T-cell (primary cell): ENCODE measurements at regions not wholly inside any gene's neighbourhood (a gene's known extent, or its start where the extent isn't known, plus 50 kb on each side); places are given as distances from the start of the nearest gene placed in this dataset.

Experiments used
- ATAC-seq, 4 experiments: fragments of 200-7000 bp in 3 of 4; fragments of 150-1000 bp in 1 of 4; cut with Tn5 transposase; replicated peaks in 1 of 4; 1 replicate in 3 of 4; 2 replicates in 1 of 4; pipeline ENCODE4 v1.10.0; 2021; ENCODE audit warnings: moderate library complexity in 3 of 4, mild to moderate bottlenecking in 2 of 4, moderate number of reproducible peaks in 1 of 4
- CTCF ChIA-PET, 2 donors: fragments of 300-600 bp; sonication (Branson Sonifier 250); formaldehyde crosslinking; loops; one replicate each; lab custom pipeline; 2022; ENCODE audit warnings: antibody characterized with exemption in 2 of 2; lab: Charles Lee
- POLR2A ChIA-PET, 2 donors: fragments of 300-600 bp; sonication (Branson Sonifier 250); formaldehyde crosslinking; loops; one replicate each; lab custom pipeline; 2022; ENCODE audit warnings: antibody characterized with exemption in 2 of 2; lab: Charles Lee
- DNase-seq, 35 experiments: peaks; one replicate each; pipeline versions ENCODE4 v3.0.0 to v3.0.0-alpha.2; 2013 to 2023
- H3K27ac ChIP-seq: one replicate; pipeline ENCODE4 v1.5.1; 2013; ENCODE audit warnings: low read length
- H3K27me3 ChIP-seq, 2 experiments: replicated peaks in 1 of 2; 1 replicate in 1 of 2; 2 replicates in 1 of 2; pipeline versions ENCODE4 v1.6.1 to v1.7.0; 2013; ENCODE audit warnings: low read length in 1 of 2, mixed read lengths in 1 of 2; ENCODE audit not compliant: control insufficient read depth in 2 of 2, insufficient read depth in 2 of 2; ENCODE audit errors: extremely low read depth in 1 of 2
- H3K36me3 ChIP-seq, 2 donors: 1 replicate in 1 of 2; 2 replicates in 1 of 2; pipeline versions ENCODE4 v1.6.1 to v1.7.0; 2013; ENCODE audit warnings: low read length in 1 of 2; ENCODE audit not compliant: control insufficient read depth in 2 of 2, insufficient read depth in 1 of 2; ENCODE audit errors: extremely low read depth in 1 of 2
- H3K4me1 ChIP-seq, 2 experiments: 1 replicate in 1 of 2; 2 replicates in 1 of 2; pipeline versions ENCODE4 v1.6.1 to v1.7.0; 2013; ENCODE audit warnings: low read length in 2 of 2, mixed read lengths in 1 of 2; ENCODE audit not compliant: insufficient read depth in 2 of 2, control insufficient read depth in 1 of 2; ENCODE audit errors: extremely low read depth in 1 of 2
- H3K4me3 ChIP-seq, 2 donors: 1 replicate in 1 of 2; 2 replicates in 1 of 2; pipeline versions ENCODE4 v1.5.1 to v1.7.0; 2013; ENCODE audit warnings: mild to moderate bottlenecking in 2 of 2, low read length in 1 of 2, moderate library complexity in 1 of 2; ENCODE audit not compliant: control insufficient read depth in 1 of 2; ENCODE audit errors: extremely low read depth in 1 of 2
- H3K9me3 ChIP-seq: 2 replicates; pipeline ENCODE4 v1.7.0; 2013
- H3K27ac Mint-ChIP-seq, 2 donors: one replicate each; pipeline ENCODE4 v1.8.0; 2020 to 2021; ENCODE audit warnings: mild to moderate bottlenecking in 2 of 2, mixed read lengths in 2 of 2
- H3K27me3 Mint-ChIP-seq, 2 donors: one replicate each; pipeline ENCODE4 v1.8.0; 2021 to 2022; ENCODE audit warnings: mixed read lengths in 2 of 2
- H3K36me3 Mint-ChIP-seq: one replicate; pipeline ENCODE4 v1.8.0; 2021; ENCODE audit warnings: mixed read lengths
- H3K4me1 Mint-ChIP-seq, 3 donors: one replicate each; pipeline ENCODE4 v1.8.0; 2020 to 2022; ENCODE audit warnings: mixed read lengths in 3 of 3, mild to moderate bottlenecking in 1 of 3
- H3K4me3 Mint-ChIP-seq, 3 donors: one replicate each; pipeline ENCODE4 v1.8.0; 2020 to 2022; ENCODE audit warnings: mild to moderate bottlenecking in 3 of 3, mixed read lengths in 3 of 3, moderate library complexity in 3 of 3
- H3K9me3 Mint-ChIP-seq, 3 donors: one replicate each; pipeline ENCODE4 v1.8.0; 2020 to 2022; ENCODE audit warnings: mixed read lengths in 3 of 3
- WGBS: methylation state at CpG from one replicate; pipeline ENCODE4 v1.1.5; 2013; ENCODE audit warnings: missing lambda C conversion rate; ENCODE audit not compliant: insufficient coverage; 5-methylcytosine and 5-hydroxymethylcytosine counted together

- no peaks in the 10 kb centered on the region for H3K36me3 Mint-ChIP-seq
- H3K4me3 ChIP-seq, result no peak overlapping the region
- H3K36me3 ChIP-seq, result no peaks in the 10 kb centered on the region
- ATAC-seq (no peak), DNase-seq (no peak)
- no peak overlapping the region for H3K4me3 Mint-ChIP-seq
- WGBS, result no CpG with 5 or more reads among the region's 6 CpGs
- no peaks in the 10 kb centered on the region for H3K4me1 Mint-ChIP-seq
- no peaks in the 10 kb centered on the region for H3K4me1 ChIP-seq
- ChIA-PET CTCF (no interaction called here), POLR2A (no interaction called here)
- H3K27me3 ChIP-seq, result no peaks in the 10 kb centered on the region
- H3K9me3 Mint-ChIP-seq, result peaks cover 0 to 4% (median 0%) of the 10 kb centered on the region in 3 donors
- no peak overlapping the region for H3K27ac ChIP-seq
- no peaks in the 10 kb centered on the region for H3K9me3 ChIP-seq
- H3K27ac Mint-ChIP-seq, result no peak overlapping the region
- peaks cover 0 to 5% of the 10 kb centered on the region in 2 donors for H3K27me3 Mint-ChIP-seq
Measured at GRCh38 chrX:6299724-6300123, 71.1 kb upstream of the NLGN4X start.

GRCh38 chrX:6293716-6294115 is 65.0 kb upstream of the NLGN4X start:
- H3K4me1 ChIP-seq, result no peaks in the 10 kb centered on the region
- H3K4me3 ChIP-seq, result no peak overlapping the region
- H3K27ac Mint-ChIP-seq, result no peak overlapping the region
- no CpG with 5 or more reads among the region's 8 CpGs for WGBS
- no peak for DNase-seq
- no peaks in the 10 kb centered on the region for H3K9me3 ChIP-seq
- H3K36me3 ChIP-seq, result no peaks in the 10 kb centered on the region
- no peaks in the 10 kb centered on the region for H3K9me3 Mint-ChIP-seq
- ChIA-PET CTCF (no interaction called here), POLR2A (no interaction called here)
- no peaks in the 10 kb centered on the region for H3K4me1 Mint-ChIP-seq
- H3K27me3 Mint-ChIP-seq, result peaks cover 0 to 3% of the 10 kb centered on the region in 2 donors
- ATAC-seq, result no peak
- H3K27ac ChIP-seq, result no peak overlapping the region
- no peaks in the 10 kb centered on the region for H3K27me3 ChIP-seq
- no peak overlapping the region for H3K4me3 Mint-ChIP-seq
- H3K36me3 Mint-ChIP-seq, result no peaks in the 10 kb centered on the region

- Mint-ChIP-seq H3K9me3 (no peaks in the 10 kb centered on the region), H3K27ac (no peak overlapping the region), H3K27me3 (peaks cover 0 to 3% of the 10 kb centered on the region in 2 donors), H3K36me3 (no peaks in the 10 kb centered on the region), H3K4me1 (no peaks in the 10 kb centered on the region), H3K4me3 (no peak overlapping the region)
- Histone ChIP-seq H3K27ac (no peak overlapping the region), H3K4me3 (no peak overlapping the region), H3K9me3 (no peaks in the 10 kb centered on the region), H3K27me3 (no peaks in the 10 kb centered on the region), H3K4me1 (no peaks in the 10 kb centered on the region), H3K36me3 (no peaks in the 10 kb centered on the region)
- CTCF ChIA-PET, result no interaction called here
- DNase-seq, result no peak
- no peak for ATAC-seq
- POLR2A ChIA-PET, result no interaction called here
- WGBS, result 40% methylated on average over 1 of the region's 3 CpGs
Measured at GRCh38 chrX:6292599-6292998, 63.9 kb upstream of the NLGN4X start.

GRCh38 chrX:6291444-6291843 is 62.8 kb upstream of the NLGN4X start:
- H3K27me3 ChIP-seq, result no peaks in the 10 kb centered on the region
- no peaks in the 10 kb centered on the region for H3K9me3 Mint-ChIP-seq
- ChIA-PET CTCF (no interaction called here), POLR2A (no interaction called here)
- H3K4me1 ChIP-seq, result no peaks in the 10 kb centered on the region
- no peaks in the 10 kb centered on the region for H3K36me3 Mint-ChIP-seq
- no peak overlapping the region for H3K27ac ChIP-seq
- no peaks in the 10 kb centered on the region for H3K36me3 ChIP-seq
- H3K27me3 Mint-ChIP-seq, result peaks cover 0 to 3% of the 10 kb centered on the region in 2 donors
- ATAC-seq (no peak), DNase-seq (no peak)
- no peak overlapping the region for H3K4me3 Mint-ChIP-seq
- WGBS, result 82% methylated on average over 2 of the region's 5 CpGs
- no peaks in the 10 kb centered on the region for H3K9me3 ChIP-seq
- no peak overlapping the region for H3K27ac Mint-ChIP-seq
- no peaks in the 10 kb centered on the region for H3K4me1 Mint-ChIP-seq
- no peak overlapping the region for H3K4me3 ChIP-seq

- DNase-seq (no peak), ATAC-seq (no peak)
- Histone ChIP-seq H3K4me3 (no peak overlapping the region), H3K4me1 (no peaks in the 10 kb centered on the region), H3K27me3 (no peaks in the 10 kb centered on the region), H3K9me3 (no peaks in the 10 kb centered on the region), H3K27ac (no peak overlapping the region), H3K36me3 (no peaks in the 10 kb centered on the region)
- POLR2A ChIA-PET, result no interaction called here
- Mint-ChIP-seq H3K4me3 (no peak overlapping the region), H3K27me3 (no peaks in the 10 kb centered on the region), H3K27ac (no peak overlapping the region), H3K9me3 (peaks cover 3 to 5% (median 4%) of the 10 kb centered on the region in 3 donors), H3K36me3 (no peaks in the 10 kb centered on the region), H3K4me1 (no peaks in the 10 kb centered on the region)
- WGBS, result no CpG with 5 or more reads among the region's 1 CpG
- CTCF ChIA-PET, result no interaction called here
Measured at GRCh38 chrX:6283826-6284225, 55.2 kb upstream of the NLGN4X start.

- Histone ChIP-seq H3K9me3 (no peaks in the 10 kb centered on the region), H3K27me3 (no peaks in the 10 kb centered on the region), H3K4me3 (no peak overlapping the region), H3K27ac (no peak overlapping the region), H3K4me1 (no peaks in the 10 kb centered on the region), H3K36me3 (no peaks in the 10 kb centered on the region)
- no peak overlapping the region for H3K27ac Mint-ChIP-seq
- no peaks in the 10 kb centered on the region for H3K36me3 Mint-ChIP-seq
- DNase-seq (no peak), ATAC-seq (no peak)
- WGBS, result no CpG with 5 or more reads among the region's 5 CpGs
- H3K9me3 Mint-ChIP-seq, result peaks cover 0 to 6% (median 5%) of the 10 kb centered on the region in 3 donors
- POLR2A ChIA-PET, result no interaction called here
- H3K4me3 Mint-ChIP-seq, result no peak overlapping the region
- H3K27me3 Mint-ChIP-seq, result peaks cover 0 to 2% of the 10 kb centered on the region in 2 donors
- CTCF ChIA-PET, result no interaction called here
- no peaks in the 10 kb centered on the region for H3K4me1 Mint-ChIP-seq
Measured at GRCh38 chrX:6279277-6279909, 50.7 kb upstream of the NLGN4X start.
